ENCODE measurements at regions not wholly inside any gene's neighbourhood (a gene's known extent, or its start where the extent isn't known, plus 50 kb on each side); places are given as distances from the start of the nearest gene placed in this dataset.

- TF ChIP-seq POLR2A (IDR thresholded peaks at IDR 0.05): no peak
- TF ChIP-seq CTCF (IDR thresholded peaks at IDR 0.05): no peak
- TF ChIP-seq POLR2AphosphoS5 (IDR thresholded peaks at IDR 0.05): no peak
These were observed 408.9 kb upstream of the ANO5 start for GRCh38 chr11:21783954-21784353.

Measured in sigmoid colon (tissue), 4 donors.